DMS53 (cell line): ENCODE measurements at regions not wholly inside any gene's neighbourhood (a gene's known extent, or its start where the extent isn't known, plus 50 kb on each side); places are given as distances from the start of the nearest gene placed in this dataset.

Experiments used
- DNase-seq: peaks from one replicate; lab custom pipeline; 2025; lab: John Stamatoyannopoulos, UW

GRCh38 chr4:101593666-101594065 lies 196.9 kb upstream of the BANK1 start:
- no peak for DNase-seq

GRCh38 chr4:101584306-101584705 lies 206.2 kb upstream of the BANK1 start:
- no peak for DNase-seq

- DNase-seq = no peak
These were observed 215.8 kb upstream of the PPP3CA start for GRCh38 chr4:101563126-101563525.

GRCh38 chr4:101556842-101557241 lies 209.5 kb upstream of the PPP3CA start:
- no peak for DNase-seq

GRCh38 chr4:101555341-101555880 lies 208.1 kb upstream of the PPP3CA start:
- no peak for DNase-seq

GRCh38 chr4:101540336-101540735 lies 193.0 kb upstream of the PPP3CA start:
- no peak for DNase-seq

- DNase-seq = no peak
These were observed 181.2 kb upstream of the PPP3CA start for GRCh38 chr4:101528526-101528925.

- no peak for DNase-seq
These were observed 179.9 kb upstream of the PPP3CA start for GRCh38 chr4:101527188-101527587.

GRCh38 chr4:101515566-101515965 lies 168.2 kb upstream of the PPP3CA start:
- DNase-seq = no peak

GRCh38 chr4:101515099-101515498 lies 167.8 kb upstream of the PPP3CA start:
- DNase-seq = no peak

GRCh38 chr4:101512416-101512815 lies 165.1 kb upstream of the PPP3CA start:
- no peak for DNase-seq

GRCh38 chr4:101501421-101501820 lies 154.1 kb upstream of the PPP3CA start:
- no peak for DNase-seq

GRCh38 chr4:101500742-101501141 lies 153.4 kb upstream of the PPP3CA start:
- DNase-seq = no peak

GRCh38 chr4:101475246-101475645 lies 127.9 kb upstream of the PPP3CA start:
- DNase-seq = no peak

GRCh38 chr4:101471201-101471600 lies 123.9 kb upstream of the PPP3CA start:
- no peak for DNase-seq

GRCh38 chr4:101464596-101464995 lies 117.3 kb upstream of the PPP3CA start:
- no peak for DNase-seq

- DNase-seq = no peak
These were observed 111.6 kb upstream of the PPP3CA start for GRCh38 chr4:101458914-101459313.

- no peak for DNase-seq
These were observed 111.1 kb upstream of the PPP3CA start for GRCh38 chr4:101458473-101458872.

- DNase-seq = no peak
These were observed 103.8 kb upstream of the PPP3CA start for GRCh38 chr4:101451086-101451485.

GRCh38 chr4:101441446-101441845 lies 94.1 kb upstream of the PPP3CA start:
- DNase-seq = no peak

GRCh38 chr4:101439926-101440325 lies 92.6 kb upstream of the PPP3CA start:
- no peak for DNase-seq

GRCh38 chr4:101421386-101421785 lies 74.1 kb upstream of the PPP3CA start:
- DNase-seq = peak; percentile 2

GRCh38 chr4:101420661-101421060 lies 73.3 kb upstream of the PPP3CA start:
- peak; percentile 58 for DNase-seq

GRCh38 chr4:101419336-101420135 lies 72.2 kb upstream of the PPP3CA start:
- DNase-seq = peak; percentile 71
